ENCODE measurements at regions not wholly inside any gene's neighbourhood (a gene's known extent, or its start where the extent isn't known, plus 50 kb on each side); places are given as distances from the start of the nearest gene placed in this dataset.

- TF ChIP-seq CTCF (IDR thresholded peaks at IDR 0.05) (no peak), POLR2A (IDR thresholded peaks at IDR 0.05) (no peak)
Observed at GRCh38 chr20:57922083-57922482, 212.3 kb upstream of the PMEPA1 start.

Measured in breast epithelium (tissue), 3 donors.